Neutrophil (primary cell): ENCODE measurements at regions not wholly inside any gene's neighbourhood (a gene's known extent, or its start where the extent isn't known, plus 50 kb on each side); places are given as distances from the start of the nearest gene placed in this dataset.
"Not testable (repeated sequence)": the region's sequence is repeated elsewhere in the genome, so short reads cannot be mapped to it uniquely, and the experiment has no call there.

Experiments used
- H3K27ac ChIP-seq: fragments of 200-600 bp; sonication (generic); 2 replicates; pipeline ENCODE4 v1.5.1; 2016; ENCODE audit warnings: mild to moderate bottlenecking, moderate library complexity
- H3K27me3 ChIP-seq: fragments of 200-600 bp; sonication (generic); 2 replicates; pipeline ENCODE4 v1.6.0; 2016; ENCODE audit warnings: mild to moderate bottlenecking
- H3K36me3 ChIP-seq: fragments of 200-600 bp; sonication (generic); 2 replicates; pipeline ENCODE4 v1.5.1; 2017
- H3K4me1 ChIP-seq, 2 experiments: fragments of 200-600 bp in 1 of 2; sonication (generic) in 1 of 2; 1 replicate in 1 of 2; 2 replicates in 1 of 2; pipeline versions ENCODE4 v1.5.1 to v1.6.1; 2013 to 2016; ENCODE audit warnings: low read depth in 1 of 2, low read length in 1 of 2, mild to moderate bottlenecking in 1 of 2, moderate library complexity in 1 of 2; ENCODE audit not compliant: control insufficient read depth in 1 of 2, insufficient read depth in 1 of 2
- H3K4me3 ChIP-seq, 2 experiments: fragments of 200-600 bp in 1 of 2; sonication (generic) in 1 of 2; 1 replicate in 1 of 2; 2 replicates in 1 of 2; pipeline ENCODE4 v1.5.1; 2013 to 2016; ENCODE audit warnings: low read depth in 1 of 2, low read length in 1 of 2, mild to moderate bottlenecking in 1 of 2, moderate library complexity in 1 of 2
- H3K9me3 ChIP-seq: fragments of 200-600 bp; sonication (generic); 2 replicates; pipeline ENCODE4 v1.5.1; 2016

DNA sequence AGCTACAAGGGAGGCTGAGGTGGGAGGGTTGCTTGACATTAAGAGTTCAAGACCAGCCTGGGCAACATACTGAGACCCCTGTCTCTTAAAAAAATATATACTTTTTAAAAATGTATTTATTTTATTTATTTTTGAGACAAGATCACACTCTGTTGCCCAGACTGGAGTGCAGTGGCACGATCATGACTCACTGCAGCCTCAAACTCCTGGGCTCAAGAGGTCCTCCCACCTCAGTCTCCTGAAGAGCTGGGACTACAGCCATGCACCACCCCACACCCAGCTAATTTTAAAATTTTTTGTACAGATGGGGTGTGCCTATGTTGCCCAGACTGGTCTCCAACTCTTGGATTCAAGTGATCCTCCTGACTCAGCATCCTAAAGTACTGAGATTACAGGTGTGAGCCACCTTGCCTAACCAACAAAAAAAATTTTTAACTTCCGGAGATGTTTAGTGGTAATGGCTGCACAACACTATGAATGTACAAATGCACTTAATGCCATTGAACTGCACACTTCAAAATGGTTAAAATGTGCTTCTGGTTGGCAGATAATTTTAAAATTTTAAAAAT lies 288.5 kb downstream of the GOLGA6L6 start:
- H3K36me3 ChIP-seq, H3K27ac ChIP-seq, H3K27me3 ChIP-seq, H3K9me3 ChIP-seq, H3K4me1 ChIP-seq, H3K4me3 ChIP-seq: not testable (repeated sequence)

DNA sequence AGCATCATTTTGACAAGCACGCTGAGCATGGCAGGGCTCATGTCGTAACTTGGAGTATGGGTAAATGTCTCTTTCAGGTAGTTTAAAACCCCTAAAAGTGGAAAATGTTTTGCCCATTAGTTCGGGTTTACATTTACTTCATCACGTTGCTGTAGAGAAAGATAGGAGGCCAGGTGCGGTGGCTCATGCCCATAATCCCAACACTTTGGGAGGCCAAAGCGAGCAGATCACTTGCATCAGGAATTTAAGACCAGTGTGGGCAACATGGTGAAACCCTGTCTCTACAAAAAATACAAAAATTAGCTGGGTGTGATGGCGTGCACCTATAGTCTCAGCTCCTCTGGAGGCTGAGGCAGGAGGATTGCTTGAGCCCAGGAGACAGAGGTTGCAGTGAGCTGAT lies 289.6 kb downstream of the GOLGA6L6 start:
- not testable (repeated sequence) for H3K27me3 ChIP-seq, H3K4me1 ChIP-seq, H3K9me3 ChIP-seq, H3K36me3 ChIP-seq, H3K4me3 ChIP-seq, H3K27ac ChIP-seq

DNA sequence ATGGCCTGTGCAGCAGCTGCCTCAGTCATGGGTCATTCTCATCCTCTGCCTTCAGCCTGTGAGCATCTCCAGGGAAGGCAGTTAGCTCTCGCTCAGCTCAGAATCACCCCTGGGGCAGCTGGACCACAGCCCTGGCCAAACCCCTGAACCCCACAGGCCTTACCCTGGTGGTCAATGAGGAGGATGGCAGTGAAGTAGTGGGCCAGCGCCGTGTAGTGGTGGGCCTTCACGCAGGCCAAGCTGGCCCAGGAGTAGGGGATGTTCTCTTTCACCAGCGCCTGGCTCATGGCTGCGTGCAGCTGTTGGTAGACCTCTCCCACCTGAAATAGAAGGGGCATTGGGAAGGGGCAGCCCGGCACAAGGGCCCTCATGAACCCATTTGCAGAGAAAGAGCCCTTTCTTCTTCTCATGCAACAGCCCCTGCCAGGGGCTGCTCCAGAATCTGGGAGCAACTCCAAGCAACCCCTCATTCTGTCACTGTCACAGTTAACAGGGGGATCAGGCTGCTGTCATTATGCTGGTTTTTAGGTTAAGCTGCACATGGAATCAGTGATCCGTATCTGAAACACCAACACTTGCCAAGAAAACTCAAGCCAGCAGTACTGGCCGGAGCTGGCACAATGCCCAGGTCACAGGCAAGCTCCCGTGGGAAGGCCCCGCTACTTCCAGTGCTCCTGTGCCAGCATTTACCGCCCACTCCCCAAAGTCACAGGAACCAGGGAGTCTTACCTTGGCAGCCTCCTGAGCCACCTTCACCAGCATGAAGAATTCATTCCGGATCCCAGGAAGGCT lies 290.2 kb downstream of the GOLGA6L6 start:
- not testable (repeated sequence) for H3K4me1 ChIP-seq, H3K27ac ChIP-seq, H3K9me3 ChIP-seq, H3K4me3 ChIP-seq, H3K36me3 ChIP-seq, H3K27me3 ChIP-seq

DNA sequence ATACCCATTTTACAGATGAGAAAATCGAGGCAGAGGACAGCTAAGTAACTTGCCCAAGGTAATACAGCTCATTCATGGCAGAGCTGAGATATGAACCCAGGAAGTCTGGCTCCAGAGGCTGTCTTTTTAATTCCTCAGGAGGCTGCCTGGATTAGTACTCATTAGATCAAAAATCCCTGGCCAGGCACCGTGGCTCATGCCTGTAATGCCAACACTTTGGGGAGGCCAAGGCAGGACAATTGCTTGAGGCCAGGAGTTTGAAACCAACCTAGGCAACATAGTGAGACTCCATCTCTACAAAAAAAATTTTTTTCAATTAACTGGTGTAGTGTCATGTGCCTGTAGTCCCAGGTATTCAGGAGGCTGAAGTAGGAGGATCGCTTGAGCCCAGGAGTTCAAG lies 291.4 kb downstream of the GOLGA6L6 start:
- H3K4me3 ChIP-seq, H3K4me1 ChIP-seq, H3K9me3 ChIP-seq, H3K27me3 ChIP-seq, H3K36me3 ChIP-seq, H3K27ac ChIP-seq: not testable (repeated sequence)

DNA sequence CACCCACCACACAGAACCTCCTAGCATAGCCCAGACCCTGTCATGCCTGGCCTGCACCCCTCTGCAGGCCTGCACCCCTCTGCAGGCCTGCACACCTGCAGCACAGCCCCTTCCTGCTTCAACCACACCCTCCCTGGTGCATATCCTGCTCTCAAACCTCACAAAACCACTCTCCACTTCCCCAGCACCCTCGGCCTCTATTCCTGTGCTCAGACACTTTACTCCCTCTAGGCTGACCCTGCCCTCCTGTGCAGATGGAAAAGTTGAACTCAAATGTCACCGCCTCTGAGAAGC lies 292.0 kb downstream of the GOLGA6L6 start:
- H3K9me3 ChIP-seq, H3K36me3 ChIP-seq, H3K4me1 ChIP-seq, H3K27ac ChIP-seq, H3K4me3 ChIP-seq, H3K27me3 ChIP-seq: not testable (repeated sequence)

DNA sequence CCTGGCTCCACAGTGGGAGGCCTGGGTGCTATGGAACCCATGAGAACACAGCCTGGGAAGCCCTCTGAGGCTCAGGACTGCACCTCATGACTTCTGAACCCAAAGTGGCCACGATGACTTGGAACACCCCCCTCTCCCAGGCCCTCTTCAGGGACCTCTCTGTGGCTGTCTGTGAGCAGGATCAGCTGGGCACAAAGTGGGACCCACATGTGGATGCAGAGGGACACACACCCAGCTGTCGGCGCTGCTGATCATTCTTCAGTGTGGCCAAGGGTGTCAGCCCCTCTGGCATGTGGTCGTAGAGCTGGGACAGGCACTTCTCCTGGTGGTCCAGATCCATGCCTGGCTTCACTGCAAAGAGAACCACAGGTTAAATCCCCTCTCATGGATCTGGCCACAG lies 293.2 kb downstream of the GOLGA6L6 start:
- H3K36me3 ChIP-seq, H3K4me3 ChIP-seq, H3K27me3 ChIP-seq, H3K4me1 ChIP-seq, H3K9me3 ChIP-seq, H3K27ac ChIP-seq: not testable (repeated sequence)

DNA sequence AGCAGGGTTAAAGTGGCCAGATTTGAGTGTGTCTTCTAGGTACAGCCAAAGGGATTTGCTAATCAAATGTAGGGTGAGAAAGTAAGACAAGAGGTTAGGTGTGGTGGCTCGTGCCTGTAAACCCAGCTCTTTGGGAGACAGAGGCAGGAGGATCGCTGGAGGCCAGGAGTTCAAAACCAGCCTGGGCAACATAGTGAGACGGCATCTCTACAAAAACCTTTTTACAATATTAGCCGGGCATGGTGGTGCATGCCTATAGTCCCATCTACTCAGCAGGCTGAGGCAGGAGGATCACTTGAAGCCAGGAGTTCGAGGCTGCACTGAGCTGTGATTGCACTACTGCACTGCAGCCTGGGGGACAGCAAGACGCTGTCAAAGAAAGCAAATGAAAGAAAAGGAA lies 294.5 kb downstream of the GOLGA6L6 start:
- not testable (repeated sequence) for H3K27me3 ChIP-seq, H3K9me3 ChIP-seq, H3K27ac ChIP-seq, H3K36me3 ChIP-seq, H3K4me1 ChIP-seq, H3K4me3 ChIP-seq

DNA sequence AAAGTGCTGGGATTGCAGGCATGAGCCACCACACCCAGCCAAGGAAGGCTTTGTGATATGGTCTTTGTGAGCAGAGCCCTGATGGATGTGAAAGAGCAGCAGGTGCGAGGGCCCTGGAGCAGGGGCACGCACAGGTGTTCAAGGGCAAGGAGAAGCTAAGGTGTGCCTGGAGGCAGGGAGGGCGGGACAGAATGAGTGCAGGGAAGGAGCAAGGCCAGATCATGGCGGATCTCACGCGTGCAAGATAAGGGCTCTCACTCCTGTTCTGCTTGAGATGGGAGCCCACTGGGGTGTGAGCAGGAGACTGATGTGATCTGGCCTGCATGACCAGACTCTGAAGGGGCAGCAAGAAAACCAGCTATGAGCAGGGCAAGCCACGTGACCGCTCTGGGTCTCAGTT lies 295.0 kb downstream of the GOLGA6L6 start:
- H3K4me1 ChIP-seq, H3K36me3 ChIP-seq, H3K4me3 ChIP-seq, H3K27ac ChIP-seq, H3K9me3 ChIP-seq, H3K27me3 ChIP-seq: not testable (repeated sequence)

DNA sequence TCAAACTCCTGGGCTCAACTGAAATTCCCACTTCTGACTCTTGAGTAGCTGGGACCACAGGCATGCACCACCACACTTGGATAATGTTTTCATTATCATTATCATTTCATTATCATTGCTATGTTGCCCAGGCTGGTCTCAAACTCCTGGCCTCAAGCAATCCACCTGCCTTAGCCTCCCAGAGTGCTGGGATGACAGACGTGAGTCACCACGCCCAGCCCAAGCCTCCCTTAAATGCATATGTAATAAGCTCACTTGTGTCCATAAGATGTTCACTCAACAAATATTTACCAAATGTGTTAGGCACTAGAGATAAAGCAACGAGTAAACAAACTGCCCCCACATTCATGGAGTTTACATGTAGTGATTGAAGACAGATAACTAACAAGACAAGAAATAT lies 295.7 kb downstream of the GOLGA6L6 start:
- not testable (repeated sequence) for H3K27ac ChIP-seq, H3K4me3 ChIP-seq, H3K9me3 ChIP-seq, H3K36me3 ChIP-seq, H3K4me1 ChIP-seq, H3K27me3 ChIP-seq

DNA sequence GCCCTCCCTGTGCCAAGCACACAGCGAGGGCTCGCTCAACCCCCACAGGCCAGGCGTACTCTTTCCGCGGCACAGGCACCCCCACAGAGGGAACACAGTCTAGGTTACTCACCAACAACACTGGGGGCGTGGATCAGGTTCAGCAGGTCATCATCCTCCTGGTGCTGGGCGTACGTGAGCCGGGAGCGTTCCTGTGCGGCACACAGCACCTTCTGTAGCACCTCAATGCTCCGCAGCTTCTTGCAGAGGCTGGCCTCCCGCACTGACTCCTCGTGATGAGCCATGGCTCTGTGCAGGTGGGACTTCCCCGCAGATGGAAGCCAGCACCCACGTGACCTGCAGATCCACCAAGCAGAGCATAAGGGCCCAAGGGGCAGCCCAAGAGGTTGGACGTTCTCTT lies 296.8 kb downstream of the GOLGA6L6 start:
- H3K27ac ChIP-seq, H3K9me3 ChIP-seq, H3K4me3 ChIP-seq, H3K4me1 ChIP-seq, H3K36me3 ChIP-seq, H3K27me3 ChIP-seq: not testable (repeated sequence)

DNA sequence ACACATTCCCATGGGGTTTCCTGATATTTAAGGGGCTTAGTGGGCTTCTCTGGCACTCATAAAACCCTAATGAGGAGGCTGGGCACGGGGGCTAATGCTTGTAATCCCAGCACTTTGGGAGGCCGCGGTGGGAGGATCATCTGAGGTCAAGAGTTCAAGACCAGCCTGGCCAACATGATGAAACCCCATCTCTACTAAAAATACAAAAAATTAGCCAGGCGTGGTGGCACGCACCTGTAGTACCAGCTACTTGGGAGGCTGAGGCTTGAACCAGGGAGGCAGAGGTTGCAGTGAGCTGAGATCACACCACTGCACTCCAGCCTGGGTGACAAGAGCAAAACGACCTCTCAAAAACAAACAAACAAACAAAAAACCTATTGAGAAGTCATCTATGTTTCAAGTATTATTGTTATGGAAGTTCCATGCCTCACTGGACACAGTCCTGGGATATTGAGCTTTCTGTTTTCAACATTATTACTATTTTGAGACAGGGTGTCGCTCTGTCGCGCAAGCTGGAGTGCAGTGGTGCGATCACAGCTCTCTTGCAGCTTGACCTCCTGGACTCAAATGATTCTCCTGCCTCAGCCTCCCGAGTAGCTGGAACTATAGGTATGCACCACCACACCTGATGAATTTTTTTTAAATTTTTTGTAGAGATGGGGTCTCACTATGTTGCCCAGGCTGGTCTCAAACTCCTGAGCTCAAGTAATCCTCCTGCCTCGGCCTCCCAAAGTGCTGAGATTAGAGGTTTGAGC lies 297.9 kb downstream of the GOLGA6L6 start:
- not testable (repeated sequence) for H3K4me1 ChIP-seq, H3K36me3 ChIP-seq, H3K9me3 ChIP-seq, H3K27me3 ChIP-seq, H3K4me3 ChIP-seq, H3K27ac ChIP-seq

DNA sequence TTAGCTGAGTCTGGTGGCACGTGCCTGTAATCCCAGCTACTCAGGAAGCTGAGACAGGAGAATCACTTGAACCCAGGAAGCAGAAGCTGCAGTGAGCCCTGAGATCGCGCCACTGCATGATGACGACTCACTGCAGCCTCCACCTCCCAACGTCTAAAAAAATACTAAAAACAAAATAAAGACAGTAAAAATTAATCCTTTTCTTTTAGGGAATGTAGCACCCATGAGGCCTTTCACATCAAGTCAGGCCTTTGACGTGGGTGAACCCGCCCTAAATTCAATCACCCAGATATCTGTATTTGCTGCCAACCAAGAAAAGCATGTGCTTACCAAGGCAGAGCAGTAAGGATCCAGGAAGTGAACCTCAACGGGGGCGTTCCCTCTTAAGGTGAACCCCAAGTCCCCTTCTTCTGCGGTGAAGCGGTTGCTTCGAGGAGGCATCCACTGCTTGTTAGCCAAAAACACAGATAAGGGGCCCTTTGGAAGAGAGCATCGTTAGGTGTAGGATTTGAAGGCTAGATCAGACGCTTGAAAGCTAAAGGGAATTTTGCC lies 301.2 kb downstream of the GOLGA6L6 start:
- H3K36me3 ChIP-seq, H3K27ac ChIP-seq, H3K9me3 ChIP-seq, H3K27me3 ChIP-seq, H3K4me1 ChIP-seq, H3K4me3 ChIP-seq: not testable (repeated sequence)

DNA sequence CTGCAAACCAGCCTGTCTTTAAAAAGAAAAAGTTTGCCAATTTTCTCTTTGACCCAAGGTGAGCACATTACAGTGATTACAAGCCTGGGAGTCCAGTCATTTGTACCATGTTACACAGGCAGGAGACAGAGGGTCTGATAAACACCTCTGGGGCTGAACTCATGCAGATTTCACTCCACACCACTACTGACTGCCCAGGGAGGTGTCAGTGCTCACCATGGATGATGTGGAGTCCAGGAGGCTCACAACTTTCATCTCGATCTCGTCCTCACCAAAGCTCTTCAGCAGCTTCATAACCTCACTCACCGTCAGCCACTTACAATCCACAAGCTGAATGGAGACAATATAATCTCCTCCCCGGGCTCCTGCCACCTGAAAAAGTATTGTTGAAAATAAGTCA lies 302.4 kb downstream of the GOLGA6L6 start:
- not testable (repeated sequence) for H3K27me3 ChIP-seq, H3K4me1 ChIP-seq, H3K27ac ChIP-seq, H3K36me3 ChIP-seq, H3K9me3 ChIP-seq, H3K4me3 ChIP-seq
